Heart left ventricle (tissue), 13 donors: ENCODE measurements at regions not wholly inside any gene's neighbourhood (a gene's known extent, or its start where the extent isn't known, plus 50 kb on each side); places are given as distances from the start of the nearest gene placed in this dataset.

Source experiments
- POLR2A ChIP-seq, 2 donors: fragments of 450-650 bp; IDR thresholded peaks; one replicate each; pipeline ENCODE4 v1.6.1; 2017; ENCODE audit warnings: antibody characterized with exemption in 2 of 2, mild to moderate bottlenecking in 2 of 2, moderate library complexity in 2 of 2
- TF ChIP-seq, protein P1 (sequence below), 12 donors: fragments of 200-600 bp; sonication (generic) in 4 of 12; IDR thresholded peaks; one replicate each; pipeline versions ENCODE4 v1.5.0 to v1.8.0; 2018 to 2022; ENCODE audit warnings: antibody characterized with exemption in 12 of 12, mild to moderate bottlenecking in 5 of 12
- donor health status: ischemic (EF 13 %, LVEDD 7.1; RV severe dilation, severe dysfunction).
- donor health status: DM: no; HTN: yes; CAD: no.
- donor health status: DM: no; HTN: no; CAD: no.
- donor health status: ischemic (EF 25% LVEDD 6.9; RV normal size, moderate dysfunction).
- donor health status: ischemic (EF 25% LVEDD 5.7; RV mildly dilated, moderate dysfunction).
- donor health status: ischemic (EF 35%, LVEDD 5.7; RV mildly dilated, moderate dysfunction).
- donor health status: nonischemic (EF 11% LVEDD 7.7; RV severe dilation, severe dysfunction).
- donor health status: DM: yes; HTN: yes; CAD: no.
- donor health status: PGD.
- donor health status: ischemic (EF 29% LVEDD 5.4; RV normal size, mild dysfunction).
- donor health status: nonischemic (EF 23%, LVEDD 6.1; RV moderate dilation, normal function).

DNA sequence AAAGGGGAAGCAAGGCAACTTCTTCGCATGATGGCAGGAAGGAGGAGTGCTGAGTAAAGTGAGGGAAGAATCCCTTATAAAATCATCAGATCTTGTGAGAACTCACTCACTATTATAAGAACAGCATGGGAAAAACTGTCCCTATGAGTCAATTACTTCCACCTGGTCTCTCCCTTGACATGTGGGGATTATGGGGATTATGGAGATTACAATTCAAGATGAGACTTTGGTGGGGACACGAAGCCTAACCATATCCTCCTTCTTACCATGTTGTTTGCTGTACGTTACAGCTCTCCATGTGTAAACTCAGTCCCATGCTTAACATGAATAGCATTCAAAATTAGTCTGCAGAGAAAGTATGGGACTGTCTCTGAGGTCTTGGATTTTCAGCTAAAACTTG lies 1096.8 kb upstream of the ACVR2A start:
- TF ChIP-seq, protein P1, sequence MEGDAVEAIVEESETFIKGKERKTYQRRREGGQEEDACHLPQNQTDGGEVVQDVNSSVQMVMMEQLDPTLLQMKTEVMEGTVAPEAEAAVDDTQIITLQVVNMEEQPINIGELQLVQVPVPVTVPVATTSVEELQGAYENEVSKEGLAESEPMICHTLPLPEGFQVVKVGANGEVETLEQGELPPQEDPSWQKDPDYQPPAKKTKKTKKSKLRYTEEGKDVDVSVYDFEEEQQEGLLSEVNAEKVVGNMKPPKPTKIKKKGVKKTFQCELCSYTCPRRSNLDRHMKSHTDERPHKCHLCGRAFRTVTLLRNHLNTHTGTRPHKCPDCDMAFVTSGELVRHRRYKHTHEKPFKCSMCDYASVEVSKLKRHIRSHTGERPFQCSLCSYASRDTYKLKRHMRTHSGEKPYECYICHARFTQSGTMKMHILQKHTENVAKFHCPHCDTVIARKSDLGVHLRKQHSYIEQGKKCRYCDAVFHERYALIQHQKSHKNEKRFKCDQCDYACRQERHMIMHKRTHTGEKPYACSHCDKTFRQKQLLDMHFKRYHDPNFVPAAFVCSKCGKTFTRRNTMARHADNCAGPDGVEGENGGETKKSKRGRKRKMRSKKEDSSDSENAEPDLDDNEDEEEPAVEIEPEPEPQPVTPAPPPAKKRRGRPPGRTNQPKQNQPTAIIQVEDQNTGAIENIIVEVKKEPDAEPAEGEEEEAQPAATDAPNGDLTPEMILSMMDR (IDR thresholded peaks at IDR 0.05), result no peak
- TF ChIP-seq POLR2A (IDR thresholded peaks at IDR 0.05), result no peak
